ENCODE measurements at regions not wholly inside any gene's neighbourhood (a gene's known extent, or its start where the extent isn't known, plus 50 kb on each side); places are given as distances from the start of the nearest gene placed in this dataset.

- intact Hi-C loops (cut with micrococcal nuclease; ENCODE audit: unreplicated experiment), result no loop called here
- Mint-ChIP-seq H3K9me3 (ENCODE audit: low read depth, unreplicated experiment) (no peaks in the 10 kb centered on the region), H3K4me1 (ENCODE audit: low read depth, unreplicated experiment) (no peaks in the 10 kb centered on the region), H3K36me3 (ENCODE audit: insufficient read depth, unreplicated experiment) (no peaks in the 10 kb centered on the region), H3K27ac (ENCODE audit: unreplicated experiment) (no peak overlapping the region), H3K4me3 (ENCODE audit: low read depth, unreplicated experiment) (no peak overlapping the region), H3K27me3 (ENCODE audit: unreplicated experiment) (no peaks in the 10 kb centered on the region)
- no TSS peak for BruUV-seq (replicated peaks)
- CTCF ChIA-PET, result no interaction called here
- DNase-seq, result no peak
- no peak for TF ChIP-seq CTCF (IDR thresholded peaks at IDR 0.05; ENCODE audit: unreplicated experiment)
Measured at GRCh38 chr6:98116455-98116854, 717.9 kb upstream of the POU3F2 start.

GRCh38 chr6:98117068-98117467 is 717.3 kb upstream of the POU3F2 start:
- H3K27ac Mint-ChIP-seq (ENCODE audit: unreplicated experiment), result no peak overlapping the region
- BruUV-seq (replicated peaks), result no TSS peak
- no peaks in the 10 kb centered on the region for H3K36me3 Mint-ChIP-seq (ENCODE audit: insufficient read depth, unreplicated experiment)
- DNase-seq, result no peak
- intact Hi-C loops (cut with micrococcal nuclease; ENCODE audit: unreplicated experiment), result no loop called here
- CTCF ChIA-PET, result no interaction called here
- H3K27me3 Mint-ChIP-seq (ENCODE audit: unreplicated experiment), result no peaks in the 10 kb centered on the region
- no peaks in the 10 kb centered on the region for H3K9me3 Mint-ChIP-seq (ENCODE audit: low read depth, unreplicated experiment)
- H3K4me3 Mint-ChIP-seq (ENCODE audit: low read depth, unreplicated experiment), result no peak overlapping the region
- no peaks in the 10 kb centered on the region for H3K4me1 Mint-ChIP-seq (ENCODE audit: low read depth, unreplicated experiment)
- no peak for TF ChIP-seq CTCF (IDR thresholded peaks at IDR 0.05; ENCODE audit: unreplicated experiment)

- no peak for DNase-seq
- no peak for TF ChIP-seq CTCF (IDR thresholded peaks at IDR 0.05; ENCODE audit: unreplicated experiment)
- Mint-ChIP-seq H3K36me3 (ENCODE audit: insufficient read depth, unreplicated experiment) (no peaks in the 10 kb centered on the region), H3K27ac (ENCODE audit: unreplicated experiment) (no peak overlapping the region), H3K4me3 (ENCODE audit: low read depth, unreplicated experiment) (no peak overlapping the region), H3K4me1 (ENCODE audit: low read depth, unreplicated experiment) (no peaks in the 10 kb centered on the region), H3K9me3 (ENCODE audit: low read depth, unreplicated experiment) (no peaks in the 10 kb centered on the region), H3K27me3 (ENCODE audit: unreplicated experiment) (no peaks in the 10 kb centered on the region)
- CTCF ChIA-PET, result no interaction called here
- no TSS peak for BruUV-seq (replicated peaks)
- intact Hi-C loops (cut with micrococcal nuclease; ENCODE audit: unreplicated experiment), result no loop called here
Measured at GRCh38 chr6:98118397-98119045, 715.9 kb upstream of the POU3F2 start.

- H3K9me3 Mint-ChIP-seq (ENCODE audit: low read depth, unreplicated experiment), result no peaks in the 10 kb centered on the region
- DNase-seq, result no peak
- no peaks in the 10 kb centered on the region for H3K27me3 Mint-ChIP-seq (ENCODE audit: unreplicated experiment)
- TF ChIP-seq CTCF (IDR thresholded peaks at IDR 0.05; ENCODE audit: unreplicated experiment), result no peak
- intact Hi-C loops (cut with micrococcal nuclease; ENCODE audit: unreplicated experiment), result no loop called here
- no peaks in the 10 kb centered on the region for H3K36me3 Mint-ChIP-seq (ENCODE audit: insufficient read depth, unreplicated experiment)
- no TSS peak for BruUV-seq (replicated peaks)
- CTCF ChIA-PET, result no interaction called here
- no peaks in the 10 kb centered on the region for H3K4me1 Mint-ChIP-seq (ENCODE audit: low read depth, unreplicated experiment)
- H3K27ac Mint-ChIP-seq (ENCODE audit: unreplicated experiment), result no peak overlapping the region
- H3K4me3 Mint-ChIP-seq (ENCODE audit: low read depth, unreplicated experiment), result no peak overlapping the region
Measured at GRCh38 chr6:98124171-98124570, 710.2 kb upstream of the POU3F2 start.

Data from Calu3 (cell line).